ENCODE measurements at regions not wholly inside any gene's neighbourhood (a gene's known extent, or its start where the extent isn't known, plus 50 kb on each side); places are given as distances from the start of the nearest gene placed in this dataset.

DNA sequence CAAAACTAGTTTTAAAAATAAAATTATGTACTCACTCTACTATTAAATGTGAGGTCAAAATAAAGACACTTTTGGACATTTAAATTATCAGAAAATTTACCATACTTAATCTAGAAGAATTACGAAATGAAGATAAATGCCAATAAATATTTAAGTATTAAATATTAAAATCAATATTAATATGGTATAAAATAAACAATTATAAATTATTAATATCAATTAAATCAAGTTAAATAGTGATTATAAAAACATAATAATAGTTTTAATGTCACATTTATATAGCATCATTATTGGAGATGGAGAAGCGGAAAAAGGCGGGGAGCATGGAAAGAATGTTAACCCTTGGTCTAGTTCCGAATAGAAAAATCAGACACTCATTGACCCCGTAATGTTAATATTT lies 224.3 kb upstream of the MDGA2 start:
- TF ChIP-seq, protein P1, sequence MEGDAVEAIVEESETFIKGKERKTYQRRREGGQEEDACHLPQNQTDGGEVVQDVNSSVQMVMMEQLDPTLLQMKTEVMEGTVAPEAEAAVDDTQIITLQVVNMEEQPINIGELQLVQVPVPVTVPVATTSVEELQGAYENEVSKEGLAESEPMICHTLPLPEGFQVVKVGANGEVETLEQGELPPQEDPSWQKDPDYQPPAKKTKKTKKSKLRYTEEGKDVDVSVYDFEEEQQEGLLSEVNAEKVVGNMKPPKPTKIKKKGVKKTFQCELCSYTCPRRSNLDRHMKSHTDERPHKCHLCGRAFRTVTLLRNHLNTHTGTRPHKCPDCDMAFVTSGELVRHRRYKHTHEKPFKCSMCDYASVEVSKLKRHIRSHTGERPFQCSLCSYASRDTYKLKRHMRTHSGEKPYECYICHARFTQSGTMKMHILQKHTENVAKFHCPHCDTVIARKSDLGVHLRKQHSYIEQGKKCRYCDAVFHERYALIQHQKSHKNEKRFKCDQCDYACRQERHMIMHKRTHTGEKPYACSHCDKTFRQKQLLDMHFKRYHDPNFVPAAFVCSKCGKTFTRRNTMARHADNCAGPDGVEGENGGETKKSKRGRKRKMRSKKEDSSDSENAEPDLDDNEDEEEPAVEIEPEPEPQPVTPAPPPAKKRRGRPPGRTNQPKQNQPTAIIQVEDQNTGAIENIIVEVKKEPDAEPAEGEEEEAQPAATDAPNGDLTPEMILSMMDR (IDR thresholded peaks at IDR 0.05; ENCODE audit: low read depth, low read length, missing control alignments): no peak
- no peak overlapping the region for H3K4me3 ChIP-seq (replicated peaks; ENCODE audit: low read depth, low read length)
- DNase-seq (ENCODE audit: extremely low read depth, low read depth): no peak

DNA sequence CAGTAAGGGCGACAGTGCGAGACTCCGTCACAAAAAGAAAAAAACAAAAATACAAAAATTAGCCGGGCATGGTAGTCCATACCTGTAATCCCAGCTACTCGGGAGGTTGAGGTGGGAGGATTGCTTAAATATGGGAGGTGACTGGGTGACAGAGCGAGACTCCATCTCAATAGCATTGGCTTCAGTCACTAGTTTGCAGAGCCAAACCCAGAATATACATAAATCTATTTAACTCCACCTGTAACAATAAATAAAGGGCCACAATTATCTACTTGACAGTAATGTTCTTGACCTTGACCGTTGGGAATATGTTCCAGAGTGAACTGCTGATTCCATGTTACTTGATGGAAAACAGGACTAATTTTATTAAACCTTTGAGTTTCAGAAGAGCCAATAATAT lies 198.9 kb upstream of the MDGA2 start:
- TF ChIP-seq, protein P1 (IDR thresholded peaks at IDR 0.05; ENCODE audit: low read depth, low read length, missing control alignments): no peak
- no peak for DNase-seq (ENCODE audit: extremely low read depth, low read depth)
- no peak overlapping the region for H3K4me3 ChIP-seq (replicated peaks; ENCODE audit: low read depth, low read length)

DNA sequence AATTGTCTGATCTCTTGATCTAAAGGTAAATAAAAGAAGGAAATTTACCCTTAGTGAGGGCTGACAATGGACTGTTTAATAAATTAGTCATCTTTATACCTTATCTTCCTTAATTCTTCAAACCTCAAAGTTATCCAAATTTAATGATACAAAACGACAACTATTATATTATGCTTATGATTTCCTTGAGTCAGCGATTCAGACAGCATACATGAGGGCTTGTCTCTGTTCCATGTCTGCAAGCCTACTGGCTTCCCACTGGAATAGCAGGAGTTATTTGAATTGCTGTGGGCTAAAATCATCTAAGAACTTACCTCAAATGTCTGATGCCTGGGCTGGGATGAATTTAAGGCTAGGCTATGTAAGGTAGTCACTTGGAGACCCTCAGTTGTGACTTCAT lies 197.2 kb upstream of the MDGA2 start:
- no peak overlapping the region for H3K4me3 ChIP-seq (replicated peaks; ENCODE audit: low read depth, low read length)
- TF ChIP-seq, protein P1 (IDR thresholded peaks at IDR 0.05; ENCODE audit: low read depth, low read length, missing control alignments): no peak
- DNase-seq (ENCODE audit: extremely low read depth, low read depth): no peak

DNA sequence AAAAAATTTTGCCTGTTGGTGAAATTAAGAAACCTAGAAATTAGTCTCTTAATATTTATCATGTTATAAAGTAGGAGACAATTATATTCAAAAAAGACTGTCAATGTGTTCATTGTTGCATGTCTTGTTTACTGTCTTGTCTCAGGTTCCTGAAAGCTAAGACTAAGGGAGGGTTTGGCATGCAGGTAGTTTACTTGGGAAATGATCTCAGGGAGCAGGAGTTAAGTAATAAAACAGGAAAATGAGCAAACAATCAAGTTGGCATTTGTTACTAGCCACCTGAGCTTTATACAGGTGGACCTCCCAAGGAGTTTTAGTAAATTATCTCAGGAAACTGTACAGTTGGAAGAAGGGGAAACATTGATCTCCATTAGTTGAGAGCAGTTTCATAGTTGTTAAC lies 188.0 kb upstream of the MDGA2 start:
- no peak for DNase-seq (ENCODE audit: extremely low read depth, low read depth)
- no peak overlapping the region for H3K4me3 ChIP-seq (replicated peaks; ENCODE audit: low read depth, low read length)
- TF ChIP-seq, protein P1 (IDR thresholded peaks at IDR 0.05; ENCODE audit: low read depth, low read length, missing control alignments): no peak

DNA sequence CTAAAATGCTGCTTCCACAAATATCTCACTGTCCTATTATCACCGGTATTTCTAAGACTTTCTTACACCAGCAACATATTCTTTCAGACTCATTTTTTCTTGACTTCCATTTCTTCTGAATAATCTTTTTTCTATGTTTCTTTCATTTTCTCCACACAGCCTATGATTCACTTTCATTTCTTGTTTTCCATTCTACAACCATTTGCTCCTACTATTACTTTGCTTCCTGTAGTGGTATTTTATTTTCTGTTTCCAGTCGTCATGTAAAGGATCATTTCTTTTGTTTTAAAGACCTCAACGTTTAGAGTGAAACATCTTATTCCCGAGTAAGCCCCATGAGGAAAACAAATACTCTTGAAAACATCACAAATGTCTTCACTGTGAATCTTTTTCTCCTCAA lies 182.2 kb upstream of the MDGA2 start:
- no peak overlapping the region for H3K4me3 ChIP-seq (replicated peaks; ENCODE audit: low read depth, low read length)
- TF ChIP-seq, protein P1 (IDR thresholded peaks at IDR 0.05; ENCODE audit: low read depth, low read length, missing control alignments): no peak
- DNase-seq (ENCODE audit: extremely low read depth, low read depth): no peak

DNA sequence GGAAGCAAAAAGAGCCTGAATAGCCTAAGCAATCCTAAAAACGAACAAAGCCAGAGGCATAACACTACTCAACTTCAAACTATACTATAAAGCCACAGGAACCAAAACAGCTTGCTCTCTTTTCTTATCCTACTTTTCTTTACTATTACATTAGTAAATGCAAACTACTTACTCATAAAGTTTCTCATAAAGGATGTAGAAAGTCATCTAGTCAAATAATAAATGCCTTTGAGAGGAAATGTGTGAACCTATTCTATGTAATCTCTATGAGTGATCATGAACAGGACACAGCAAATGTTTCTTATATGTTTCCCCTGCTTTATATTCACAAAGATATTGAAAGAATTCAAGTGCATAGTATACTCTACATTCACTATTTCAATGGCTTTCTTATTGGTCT lies 176.9 kb upstream of the MDGA2 start:
- H3K4me3 ChIP-seq (replicated peaks; ENCODE audit: low read depth, low read length): no peak overlapping the region
- TF ChIP-seq, protein P1 (IDR thresholded peaks at IDR 0.05; ENCODE audit: low read depth, low read length, missing control alignments): no peak
- DNase-seq (ENCODE audit: extremely low read depth, low read depth): no peak

DNA sequence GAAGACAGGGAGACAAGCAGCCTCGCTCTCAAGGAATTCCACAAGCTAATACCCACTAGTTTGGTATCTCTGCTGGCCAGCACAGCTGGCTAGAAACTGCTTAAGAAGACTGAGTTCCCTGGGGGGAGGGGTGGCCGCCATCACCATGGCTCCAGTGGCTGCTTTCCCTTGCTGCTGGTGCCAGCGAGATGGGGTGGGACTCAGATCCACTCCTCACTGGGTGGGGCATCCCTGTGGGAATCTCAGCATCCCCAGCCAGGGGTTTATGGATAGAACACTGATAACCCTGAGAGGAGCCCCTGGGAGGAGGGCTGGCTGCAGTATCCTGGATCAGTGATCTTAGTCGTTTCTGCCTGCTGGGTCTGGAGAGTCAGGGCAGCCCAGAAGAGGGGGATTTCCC lies 170.6 kb upstream of the MDGA2 start:
- no peak overlapping the region for H3K4me3 ChIP-seq (replicated peaks; ENCODE audit: low read depth, low read length)
- TF ChIP-seq, protein P1 (IDR thresholded peaks at IDR 0.05; ENCODE audit: low read depth, low read length, missing control alignments): no peak
- DNase-seq (ENCODE audit: extremely low read depth, low read depth): no peak
